ENCODE measurements at regions not wholly inside any gene's neighbourhood (a gene's known extent, or its start where the extent isn't known, plus 50 kb on each side); places are given as distances from the start of the nearest gene placed in this dataset.

- no peak for DNase-seq (ENCODE audit: low spot score)
- no peak for TF ChIP-seq CTCF (IDR thresholded peaks at IDR 0.05)
- Mint-ChIP-seq H3K27ac (ENCODE audit: unreplicated experiment) (no peak overlapping the region), H3K36me3 (ENCODE audit: low read depth) (no peaks in the 10 kb centered on the region), H3K4me3 (ENCODE audit: unreplicated experiment) (no peak overlapping the region), H3K4me1 (ENCODE audit: low read depth) (peaks cover 9% of the 10 kb centered on the region), H3K27me3 (ENCODE audit: low read depth) (peaks cover 2% of the 10 kb centered on the region), H3K9me3 (ENCODE audit: low read depth) (peaks cover 3% of the 10 kb centered on the region)
These were observed 116.5 kb upstream of the RAB11FIP2 start for GRCh38 chr10:118163217-118163616.

DNA sequence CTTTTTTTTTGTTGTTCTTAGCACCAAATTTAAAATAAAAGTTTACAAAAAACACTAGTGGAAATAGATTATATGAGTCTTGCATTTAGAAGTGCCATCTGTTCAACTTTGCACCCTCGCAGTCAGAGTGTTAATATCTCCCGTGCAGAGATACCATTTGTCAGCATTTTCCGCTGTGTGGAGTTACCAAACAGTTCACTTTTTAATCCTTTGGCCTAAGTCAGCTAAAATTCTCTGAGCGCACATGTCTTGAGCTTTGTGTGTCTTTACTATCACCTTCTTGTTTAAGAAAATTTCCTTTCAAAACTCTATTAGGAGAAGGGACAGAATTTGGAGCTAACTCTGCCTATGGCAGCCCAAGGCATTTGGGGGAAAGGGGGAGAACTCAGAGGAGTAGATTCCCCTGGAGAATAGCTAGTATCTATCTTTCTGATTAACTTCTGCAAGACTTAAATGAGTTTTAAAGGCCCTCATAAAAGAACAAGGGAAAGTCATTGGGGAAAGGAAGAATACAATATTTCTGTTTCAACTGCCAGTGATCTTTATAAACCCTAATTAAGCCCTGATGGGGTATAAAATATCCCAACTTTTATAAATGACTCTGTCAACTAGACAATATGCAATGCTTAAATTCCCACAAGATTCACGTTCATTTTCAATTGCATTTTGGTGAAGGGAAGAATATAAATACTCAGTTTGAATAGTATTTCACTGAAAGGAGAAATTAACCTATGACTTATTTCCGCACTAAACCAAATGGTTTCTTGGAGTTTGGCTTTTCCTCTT lies 114.9 kb upstream of the RAB11FIP2 start:
- no peak for DNase-seq (ENCODE audit: low spot score)
- TF ChIP-seq CTCF (IDR thresholded peaks at IDR 0.05), result no peak
- peaks cover 3% of the 10 kb centered on the region for H3K4me1 Mint-ChIP-seq (ENCODE audit: low read depth)
- H3K9me3 Mint-ChIP-seq (ENCODE audit: low read depth), result peaks cover 3% of the 10 kb centered on the region
- no peak overlapping the region for H3K27ac Mint-ChIP-seq (ENCODE audit: unreplicated experiment)
- H3K36me3 Mint-ChIP-seq (ENCODE audit: low read depth), result no peaks in the 10 kb centered on the region
- H3K27me3 Mint-ChIP-seq (ENCODE audit: low read depth), result no peaks in the 10 kb centered on the region
- no peak overlapping the region for H3K4me3 Mint-ChIP-seq (ENCODE audit: unreplicated experiment)

DNA sequence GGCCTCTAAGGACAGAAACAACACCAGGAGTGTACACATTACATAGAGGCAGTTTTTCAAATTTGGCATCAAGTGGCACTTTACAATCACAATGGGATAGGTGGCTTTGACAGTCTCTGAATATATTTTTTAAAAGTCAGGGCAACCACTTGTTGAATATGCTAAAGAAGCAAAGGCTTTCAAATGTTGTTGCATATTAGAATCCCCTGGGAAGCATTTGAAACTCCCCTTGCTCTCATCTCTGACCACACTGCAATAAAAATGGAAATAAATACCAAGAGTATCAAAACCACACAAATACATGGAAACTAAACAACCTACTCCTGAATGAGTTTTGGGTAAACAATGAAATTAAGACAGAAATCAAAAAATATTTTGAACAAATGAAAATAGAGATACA lies 106.5 kb upstream of the RAB11FIP2 start:
- no peak overlapping the region for H3K27ac Mint-ChIP-seq (ENCODE audit: unreplicated experiment)
- H3K4me3 Mint-ChIP-seq (ENCODE audit: unreplicated experiment), result no peak overlapping the region
- H3K4me1 Mint-ChIP-seq (ENCODE audit: low read depth), result no peaks in the 10 kb centered on the region
- no peaks in the 10 kb centered on the region for H3K27me3 Mint-ChIP-seq (ENCODE audit: low read depth)
- DNase-seq (ENCODE audit: low spot score), result no peak
- no peak for TF ChIP-seq CTCF (IDR thresholded peaks at IDR 0.05)
- peaks cover 10% of the 10 kb centered on the region for H3K9me3 Mint-ChIP-seq (ENCODE audit: low read depth)
- no peaks in the 10 kb centered on the region for H3K36me3 Mint-ChIP-seq (ENCODE audit: low read depth)

- Mint-ChIP-seq H3K9me3 (ENCODE audit: low read depth) (peaks cover 9% of the 10 kb centered on the region), H3K4me1 (ENCODE audit: low read depth) (no peaks in the 10 kb centered on the region), H3K36me3 (ENCODE audit: low read depth) (no peaks in the 10 kb centered on the region), H3K27me3 (ENCODE audit: low read depth) (peaks cover 2% of the 10 kb centered on the region), H3K4me3 (ENCODE audit: unreplicated experiment) (no peak overlapping the region), H3K27ac (ENCODE audit: unreplicated experiment) (no peak overlapping the region)
- TF ChIP-seq CTCF (IDR thresholded peaks at IDR 0.05), result no peak
- no peak for DNase-seq (ENCODE audit: low spot score)
These were observed 104.7 kb upstream of the RAB11FIP2 start for GRCh38 chr10:118151461-118151860.

DNA sequence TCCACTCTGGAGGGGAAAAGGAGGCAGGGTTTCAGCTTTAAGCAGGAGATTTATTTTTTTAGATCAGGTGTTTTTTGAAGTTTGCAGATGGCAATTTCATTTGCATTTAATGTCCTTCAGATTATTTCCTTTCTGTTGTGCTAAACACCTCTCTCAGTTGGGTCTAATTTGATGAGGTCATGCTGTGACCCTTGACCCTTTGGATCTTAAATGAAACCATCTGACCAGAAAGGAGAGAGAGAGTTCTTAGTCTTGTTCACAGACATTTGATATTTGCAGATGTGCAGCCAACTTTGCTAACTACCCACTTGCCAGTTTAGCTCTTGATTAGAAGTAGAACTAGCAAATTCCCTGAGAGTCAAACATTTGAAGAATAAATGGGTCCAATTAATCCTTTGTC lies 101.5 kb upstream of the RAB11FIP2 start:
- H3K27ac Mint-ChIP-seq (ENCODE audit: unreplicated experiment), result no peak overlapping the region
- no peak for DNase-seq (ENCODE audit: low spot score)
- no peaks in the 10 kb centered on the region for H3K4me1 Mint-ChIP-seq (ENCODE audit: low read depth)

More for the DNA sequence above, 101.5 kb upstream of the RAB11FIP2 start:
- Mint-ChIP-seq H3K36me3 (ENCODE audit: low read depth) (no peaks in the 10 kb centered on the region), H3K9me3 (ENCODE audit: low read depth) (no peaks in the 10 kb centered on the region), H3K4me3 (ENCODE audit: unreplicated experiment) (no peak overlapping the region), H3K27me3 (ENCODE audit: low read depth) (peaks cover 12% of the 10 kb centered on the region)
- TF ChIP-seq CTCF (IDR thresholded peaks at IDR 0.05), result no peak
